CD4-positive, alpha-beta memory T cell (primary cell): ENCODE measurements at regions not wholly inside any gene's neighbourhood (a gene's known extent, or its start where the extent isn't known, plus 50 kb on each side); places are given as distances from the start of the nearest gene placed in this dataset.
"Not testable (repeated sequence)": the region's sequence is repeated elsewhere in the genome, so short reads cannot be mapped to it uniquely, and the experiment has no call there.

Source experiments
- CTCF ChIA-PET: fragments of 350-600 bp; sonication (Branson Sonifier 250); formaldehyde crosslinking; loops from one replicate; lab custom pipeline; 2021; ENCODE audit warnings: inconsistent platforms; ENCODE audit not compliant: partially characterized antibody; lab: Charles Lee
- POLR2A ChIA-PET: fragments of 350-600 bp; sonication (Branson Sonifier 250); formaldehyde crosslinking; loops from one replicate; lab custom pipeline; 2021; ENCODE audit not compliant: partially characterized antibody; lab: Charles Lee
- DNase-seq, 5 donors: peaks; one replicate each; pipeline versions ENCODE4 v3.0.0 to v3.0.0-alpha.2; 2020 to 2022; ENCODE audit warnings: mixed read lengths in 1 of 5
- H3K27ac ChIP-seq: one replicate; pipeline ENCODE4 v1.7.0; 2013; ENCODE audit warnings: low read depth, low read length
- H3K27me3 ChIP-seq: 2 replicates; pipeline ENCODE4 v1.7.0; 2013; ENCODE audit warnings: mild to moderate bottlenecking, low read length, moderate library complexity; ENCODE audit not compliant: insufficient read depth
- H3K36me3 ChIP-seq: 2 replicates; pipeline ENCODE4 v1.7.0; 2013; ENCODE audit warnings: mild to moderate bottlenecking, low read length, moderate library complexity; ENCODE audit not compliant: insufficient read depth
- H3K4me1 ChIP-seq: 2 replicates; pipeline ENCODE4 v1.7.0; 2013; ENCODE audit warnings: mild to moderate bottlenecking, low read length, moderate library complexity; ENCODE audit not compliant: insufficient read depth
- H3K4me3 ChIP-seq, 2 donors: one replicate each; pipeline ENCODE4 v1.7.0; 2013; ENCODE audit warnings: low read length in 2 of 2, mild to moderate bottlenecking in 1 of 2
- H3K9me3 ChIP-seq, 2 donors: one replicate each; pipeline ENCODE4 v1.7.0; 2013; ENCODE audit warnings: low read length in 2 of 2, control low read depth in 1 of 2; ENCODE audit not compliant: control insufficient read depth in 1 of 2
- H3K27ac Mint-ChIP-seq, 7 donors: one replicate each; pipeline ENCODE4 v1.8.0; 2020 to 2021; ENCODE audit warnings: mixed read lengths in 7 of 7, mild to moderate bottlenecking in 6 of 7, inconsistent platforms in 3 of 7, moderate library complexity in 3 of 7
- H3K27me3 Mint-ChIP-seq, 2 donors: one replicate each; pipeline ENCODE4 v1.8.0; 2020 to 2021; ENCODE audit warnings: mixed read lengths in 2 of 2
- H3K36me3 Mint-ChIP-seq, 2 donors: one replicate each; pipeline ENCODE4 v1.8.0; 2020 to 2021; ENCODE audit warnings: mixed read lengths in 2 of 2, inconsistent platforms in 1 of 2, mild to moderate bottlenecking in 1 of 2
- H3K4me1 Mint-ChIP-seq, 4 donors: one replicate each; pipeline ENCODE4 v1.8.0; 2020 to 2021; ENCODE audit warnings: mixed read lengths in 4 of 4, mild to moderate bottlenecking in 1 of 4
- H3K4me3 Mint-ChIP-seq, 8 donors: one replicate each; pipeline ENCODE4 v1.8.0; 2020 to 2021; ENCODE audit warnings: mixed read lengths in 8 of 8, mild to moderate bottlenecking in 7 of 8, moderate library complexity in 6 of 8, inconsistent platforms in 3 of 8
- H3K9me3 Mint-ChIP-seq, 8 donors: one replicate each; pipeline ENCODE4 v1.8.0; 2020 to 2021; ENCODE audit warnings: mixed read lengths in 8 of 8, mild to moderate bottlenecking in 5 of 8, inconsistent platforms in 3 of 8, moderate library complexity in 1 of 8
- intact Hi-C: fragments of 100-400 bp; cut with micrococcal nuclease; formaldehyde crosslinking; loops from one replicate; pipeline ENCODE4 v1.15.1; 2023

GRCh38 chr1:206366772-206367171 is 103.5 kb upstream of the IKBKE start:
- POLR2A ChIA-PET, H3K4me1 ChIP-seq: not testable (repeated sequence)

GRCh38 chr1:206367955-206368622 is 102.2 kb upstream of the IKBKE start:
- H3K27me3 ChIP-seq, H3K4me3 ChIP-seq, H3K4me1 Mint-ChIP-seq, H3K27ac Mint-ChIP-seq, H3K27me3 Mint-ChIP-seq, H3K4me1 ChIP-seq, H3K36me3 ChIP-seq, CTCF ChIA-PET, H3K27ac ChIP-seq, H3K9me3 ChIP-seq, intact Hi-C loops, H3K4me3 Mint-ChIP-seq, POLR2A ChIA-PET, DNase-seq, H3K36me3 Mint-ChIP-seq, H3K9me3 Mint-ChIP-seq: not testable (repeated sequence)

More at GRCh38 chr1:206366772-206367171, 103.5 kb upstream of the IKBKE start:
- intact Hi-C loops, H3K27ac Mint-ChIP-seq, H3K36me3 ChIP-seq, H3K36me3 Mint-ChIP-seq, H3K4me3 ChIP-seq, DNase-seq, H3K4me1 Mint-ChIP-seq, H3K9me3 Mint-ChIP-seq, H3K27me3 Mint-ChIP-seq, H3K27ac ChIP-seq, CTCF ChIA-PET, H3K4me3 Mint-ChIP-seq, H3K27me3 ChIP-seq, H3K9me3 ChIP-seq: not testable (repeated sequence)

GRCh38 chr1:206374725-206375124 is 95.6 kb upstream of the IKBKE start:
- H3K4me1 Mint-ChIP-seq, H3K4me3 Mint-ChIP-seq, H3K4me3 ChIP-seq, H3K9me3 ChIP-seq, DNase-seq, intact Hi-C loops, H3K36me3 ChIP-seq, H3K36me3 Mint-ChIP-seq, H3K27me3 Mint-ChIP-seq, POLR2A ChIA-PET, H3K27me3 ChIP-seq, H3K9me3 Mint-ChIP-seq, H3K4me1 ChIP-seq, CTCF ChIA-PET, H3K27ac Mint-ChIP-seq, H3K27ac ChIP-seq: not testable (repeated sequence)

- H3K4me1 Mint-ChIP-seq, DNase-seq, H3K4me1 ChIP-seq, intact Hi-C loops, H3K9me3 Mint-ChIP-seq, H3K4me3 ChIP-seq, H3K36me3 Mint-ChIP-seq, H3K27me3 ChIP-seq, H3K36me3 ChIP-seq, H3K4me3 Mint-ChIP-seq, H3K27ac ChIP-seq, H3K27me3 Mint-ChIP-seq, H3K27ac Mint-ChIP-seq, CTCF ChIA-PET, POLR2A ChIA-PET, H3K9me3 ChIP-seq: not testable (repeated sequence)
Observed at GRCh38 chr1:206375552-206375951, 94.7 kb upstream of the IKBKE start.

- H3K36me3 ChIP-seq, intact Hi-C loops, POLR2A ChIA-PET, H3K4me1 Mint-ChIP-seq, H3K9me3 ChIP-seq, H3K27ac ChIP-seq, H3K9me3 Mint-ChIP-seq, H3K4me3 ChIP-seq, H3K27me3 Mint-ChIP-seq, H3K4me3 Mint-ChIP-seq, H3K27me3 ChIP-seq, H3K4me1 ChIP-seq, H3K36me3 Mint-ChIP-seq, CTCF ChIA-PET, H3K27ac Mint-ChIP-seq, DNase-seq: not testable (repeated sequence)
Observed at GRCh38 chr1:206378506-206378905, 91.8 kb upstream of the IKBKE start.

- DNase-seq, H3K27ac Mint-ChIP-seq, POLR2A ChIA-PET, H3K4me1 ChIP-seq, H3K4me3 ChIP-seq, H3K4me3 Mint-ChIP-seq, H3K36me3 ChIP-seq, H3K9me3 Mint-ChIP-seq, H3K36me3 Mint-ChIP-seq, H3K27me3 Mint-ChIP-seq, intact Hi-C loops, H3K9me3 ChIP-seq, H3K27ac ChIP-seq, H3K4me1 Mint-ChIP-seq, CTCF ChIA-PET, H3K27me3 ChIP-seq: not testable (repeated sequence)
Observed at GRCh38 chr1:206379245-206379644, 91.0 kb upstream of the IKBKE start.

GRCh38 chr1:206380163-206380790 is 90.0 kb upstream of the IKBKE start:
- POLR2A ChIA-PET, H3K27me3 Mint-ChIP-seq, H3K36me3 ChIP-seq: not testable (repeated sequence)

More at GRCh38 chr1:206380163-206380790, 90.0 kb upstream of the IKBKE start:
- H3K9me3 Mint-ChIP-seq, intact Hi-C loops, H3K4me1 ChIP-seq, CTCF ChIA-PET, H3K27ac Mint-ChIP-seq, H3K4me3 Mint-ChIP-seq, H3K4me3 ChIP-seq, DNase-seq, H3K27ac ChIP-seq, H3K9me3 ChIP-seq, H3K27me3 ChIP-seq, H3K36me3 Mint-ChIP-seq, H3K4me1 Mint-ChIP-seq: not testable (repeated sequence)
